T-helper 17 cell (primary cell): ENCODE measurements at regions not wholly inside any gene's neighbourhood (a gene's known extent, or its start where the extent isn't known, plus 50 kb on each side); places are given as distances from the start of the nearest gene placed in this dataset.

Source experiments
- ATAC-seq: fragments of 150-1000 bp; cut with Tn5 transposase; 2 replicates; pipeline ENCODE4 v1.10.0; 2021; ENCODE audit warnings: mild to moderate bottlenecking, moderate library complexity
- DNase-seq, 3 donors: peaks; one replicate each; pipeline versions ENCODE4 v3.0.0 to v3.0.0-alpha.2; 2020 to 2021
- H3K9me3 ChIP-seq: one replicate; pipeline ENCODE4 v1.7.0; 2013; ENCODE audit warnings: low read length, mild to moderate bottlenecking; ENCODE audit not compliant: control insufficient read depth, poor library complexity, severe bottlenecking
- H3K27ac Mint-ChIP-seq: one replicate; pipeline ENCODE4 v1.8.0; 2022; ENCODE audit warnings: mild to moderate bottlenecking, moderate library complexity, mixed read lengths
- H3K27me3 Mint-ChIP-seq: one replicate; pipeline ENCODE4 v1.8.0; 2022; ENCODE audit warnings: mixed read lengths
- H3K36me3 Mint-ChIP-seq: one replicate; pipeline ENCODE4 v1.8.0; 2022; ENCODE audit warnings: low read depth, mixed read lengths
- H3K4me1 Mint-ChIP-seq: one replicate; pipeline ENCODE4 v1.8.0; 2022; ENCODE audit warnings: mild to moderate bottlenecking, mixed read lengths
- H3K4me3 Mint-ChIP-seq: one replicate; pipeline ENCODE4 v1.8.0; 2022; ENCODE audit warnings: mild to moderate bottlenecking, moderate library complexity, mixed read lengths

DNA sequence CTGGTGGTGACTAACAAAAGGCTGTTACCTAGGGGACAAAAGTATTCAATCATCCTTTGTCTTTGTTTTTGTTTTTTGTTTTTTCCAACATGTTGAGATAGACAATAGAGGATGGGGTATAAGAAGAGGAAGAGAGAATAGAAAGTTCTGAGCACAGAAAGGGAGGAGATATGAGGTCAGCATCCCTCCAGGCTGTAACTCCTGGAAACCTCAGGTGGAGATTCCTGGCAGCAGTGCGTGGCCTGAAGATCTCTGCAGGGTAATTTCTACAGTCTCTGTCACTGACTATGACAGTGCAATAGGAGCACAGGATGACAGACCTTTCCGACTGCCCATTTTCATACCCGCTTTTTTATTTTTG, 112.1 kb downstream of the ADRB2 start:
- ATAC-seq: no peak
- H3K9me3 ChIP-seq: no peaks in the 10 kb centered on the region
- DNase-seq: no peak
- H3K27ac Mint-ChIP-seq: no peak overlapping the region
- peaks cover 2% of the 10 kb centered on the region for H3K36me3 Mint-ChIP-seq
- no peak overlapping the region for H3K4me3 Mint-ChIP-seq
- no peaks in the 10 kb centered on the region for H3K4me1 Mint-ChIP-seq
- peaks cover 21% of the 10 kb centered on the region for H3K27me3 Mint-ChIP-seq

DNA sequence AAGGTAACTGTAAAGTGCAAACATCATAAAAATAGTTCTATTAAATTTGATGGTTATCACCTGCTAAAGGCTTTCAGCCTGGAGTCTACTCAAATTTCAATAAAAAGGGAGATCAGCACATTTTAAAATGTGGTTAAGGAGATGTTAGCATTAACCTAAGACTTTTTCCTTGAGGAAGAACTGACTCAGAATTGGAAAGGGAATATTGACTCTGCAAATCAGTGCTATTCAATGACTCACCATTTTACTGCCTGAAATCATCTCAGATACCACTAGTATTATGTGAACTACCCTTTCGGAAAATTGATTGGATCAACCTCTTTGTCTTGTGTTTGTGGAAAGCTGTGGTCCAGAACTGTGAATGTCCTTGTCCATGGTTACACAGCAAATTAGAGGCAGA, 113.3 kb downstream of the ADRB2 start:
- DNase-seq (no peak), ATAC-seq (no peak)
- no peaks in the 10 kb centered on the region for H3K4me1 Mint-ChIP-seq
- H3K9me3 ChIP-seq: no peaks in the 10 kb centered on the region
- peaks cover 21% of the 10 kb centered on the region for H3K27me3 Mint-ChIP-seq
- peaks cover 2% of the 10 kb centered on the region for H3K36me3 Mint-ChIP-seq
- no peak overlapping the region for H3K27ac Mint-ChIP-seq
- no peak overlapping the region for H3K4me3 Mint-ChIP-seq

DNA sequence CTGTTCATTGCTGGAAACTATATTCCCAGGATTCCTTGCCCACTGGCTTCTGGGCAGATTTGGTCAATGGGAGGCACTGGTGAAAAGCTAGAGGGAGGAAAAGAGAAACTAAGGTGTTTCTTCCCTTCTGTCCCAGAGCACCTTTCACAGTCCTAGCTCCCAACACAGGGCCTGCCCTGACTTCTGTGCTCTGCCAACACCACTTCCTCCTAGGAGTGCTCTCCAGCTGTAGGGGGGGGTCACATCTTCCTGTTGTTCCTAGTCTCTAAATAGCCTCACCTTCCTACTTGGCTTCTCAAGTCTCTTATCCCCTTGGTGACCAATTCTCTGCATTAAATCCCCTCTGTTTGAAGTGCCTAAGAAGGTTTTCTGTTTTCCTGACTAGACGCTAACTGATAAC, 115.4 kb downstream of the ADRB2 start:
- no peaks in the 10 kb centered on the region for H3K4me1 Mint-ChIP-seq
- no peak overlapping the region for H3K4me3 Mint-ChIP-seq
- H3K36me3 Mint-ChIP-seq: no peaks in the 10 kb centered on the region
- ATAC-seq (no peak), DNase-seq (no peak)
- peaks cover 21% of the 10 kb centered on the region for H3K27me3 Mint-ChIP-seq
- H3K27ac Mint-ChIP-seq: no peak overlapping the region
- no peaks in the 10 kb centered on the region for H3K9me3 ChIP-seq

DNA sequence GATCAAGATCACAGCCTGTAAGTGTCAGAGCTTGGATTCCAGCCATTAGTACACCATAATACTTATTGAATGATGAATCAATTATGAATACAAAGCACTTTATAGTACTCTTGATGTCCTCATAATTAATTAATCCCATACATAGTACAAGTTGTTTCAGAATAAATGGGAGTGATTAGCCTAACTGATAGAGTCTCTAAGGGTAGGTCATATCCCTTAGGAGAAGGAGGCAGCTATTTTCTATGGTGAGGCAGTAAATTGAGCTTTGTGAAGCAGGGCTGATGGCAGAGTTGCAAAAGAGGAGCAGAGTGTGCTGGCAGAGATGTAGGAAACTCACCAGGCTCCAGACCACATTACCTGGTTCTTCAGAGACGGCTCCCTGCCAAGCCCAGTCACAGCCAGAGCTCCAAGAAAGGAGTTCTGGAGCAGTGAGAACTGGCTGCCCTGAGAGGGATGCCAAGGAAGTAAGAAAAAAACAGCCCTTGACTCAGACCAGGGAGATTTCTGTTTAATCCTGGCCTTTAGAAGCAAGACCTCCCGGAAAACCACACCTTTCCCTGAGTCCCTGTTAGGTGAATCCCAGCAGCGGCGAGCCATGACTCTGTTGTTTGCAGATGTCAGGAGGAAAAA, 112.9 kb downstream of the SH3TC2 start:
- Mint-ChIP-seq H3K36me3 (no peaks in the 10 kb centered on the region), H3K4me1 (no peaks in the 10 kb centered on the region), H3K27ac (peak overlapping the region; percentile 1), H3K27me3 (no peaks in the 10 kb centered on the region), H3K4me3 (no peak overlapping the region)
- ATAC-seq: no peak
- H3K9me3 ChIP-seq: no peaks in the 10 kb centered on the region
- DNase-seq: no peak

DNA sequence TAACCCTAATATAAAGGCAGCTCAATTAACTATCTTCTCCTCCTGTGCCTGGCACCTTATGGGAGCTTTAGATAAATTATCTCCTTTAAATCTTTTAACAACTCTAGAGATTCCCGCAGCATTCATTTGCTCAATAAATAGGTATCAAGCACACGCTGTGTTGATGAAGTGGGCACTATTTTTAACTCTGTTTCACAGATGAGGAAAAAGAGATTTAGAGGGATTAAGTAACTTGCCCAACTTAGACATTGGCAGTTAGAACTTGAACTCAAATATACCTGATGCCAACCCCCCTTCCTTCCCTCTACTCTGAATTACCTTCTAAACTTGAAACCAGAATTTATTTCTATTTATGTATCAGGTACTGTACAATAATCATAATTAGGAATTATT, 112.4 kb downstream of the SH3TC2 start:
- ATAC-seq (no peak), DNase-seq (no peak)
- peaks cover 5% of the 10 kb centered on the region for H3K27me3 Mint-ChIP-seq
- H3K4me1 Mint-ChIP-seq: no peaks in the 10 kb centered on the region
- no peaks in the 10 kb centered on the region for H3K9me3 ChIP-seq
- H3K4me3 Mint-ChIP-seq: no peak overlapping the region
- no peaks in the 10 kb centered on the region for H3K36me3 Mint-ChIP-seq
- H3K27ac Mint-ChIP-seq: no peak overlapping the region

DNA sequence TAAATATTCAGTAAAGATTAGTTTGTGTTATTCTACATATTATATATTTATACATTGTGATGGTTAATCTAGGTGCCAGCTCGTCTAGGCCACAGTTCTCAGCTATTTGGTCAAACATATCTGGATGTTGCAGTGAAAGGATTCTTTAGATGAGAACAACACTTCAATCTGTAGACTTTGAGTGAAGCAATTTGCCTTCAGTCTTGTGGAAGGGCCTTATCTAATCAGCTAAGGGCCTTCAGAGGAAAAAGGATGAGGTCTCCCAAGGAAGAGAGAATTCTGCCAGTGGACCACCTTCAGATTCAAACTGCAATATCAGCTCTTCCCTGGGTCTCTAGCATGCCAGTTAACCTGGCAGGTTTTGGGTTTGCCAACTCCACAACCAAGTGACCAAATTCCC, 112.0 kb downstream of the SH3TC2 start:
- Mint-ChIP-seq H3K36me3 (no peaks in the 10 kb centered on the region), H3K27me3 (peaks cover 5% of the 10 kb centered on the region), H3K4me3 (no peak overlapping the region), H3K27ac (no peak overlapping the region), H3K4me1 (no peaks in the 10 kb centered on the region)
- H3K9me3 ChIP-seq: no peaks in the 10 kb centered on the region
- ATAC-seq (no peak), DNase-seq (no peak)

DNA sequence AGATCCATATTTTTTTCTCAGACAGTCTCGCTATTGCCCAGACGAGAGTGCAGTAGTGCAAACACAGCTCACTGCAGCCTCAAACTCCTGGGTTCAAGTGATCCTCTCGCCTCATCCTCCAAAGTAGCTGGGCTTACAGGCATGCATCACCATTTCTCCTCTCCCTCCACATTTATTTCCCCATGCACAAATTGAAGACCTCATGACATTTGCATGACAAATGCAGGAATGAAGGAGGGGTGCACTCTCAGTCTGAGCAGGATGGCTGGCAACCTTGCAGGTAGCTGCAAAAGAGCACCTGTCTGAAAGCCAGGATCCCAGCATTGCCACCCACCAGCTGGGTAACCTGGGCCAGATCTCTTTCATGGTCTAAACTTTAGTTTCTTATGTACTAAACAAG, 111.2 kb downstream of the SH3TC2 start:
- DNase-seq (no peak), ATAC-seq (no peak)
- no peaks in the 10 kb centered on the region for H3K36me3 Mint-ChIP-seq
- no peaks in the 10 kb centered on the region for H3K9me3 ChIP-seq
- no peak overlapping the region for H3K4me3 Mint-ChIP-seq
- no peak overlapping the region for H3K27ac Mint-ChIP-seq
- H3K4me1 Mint-ChIP-seq: no peaks in the 10 kb centered on the region
- peaks cover 5% of the 10 kb centered on the region for H3K27me3 Mint-ChIP-seq

DNA sequence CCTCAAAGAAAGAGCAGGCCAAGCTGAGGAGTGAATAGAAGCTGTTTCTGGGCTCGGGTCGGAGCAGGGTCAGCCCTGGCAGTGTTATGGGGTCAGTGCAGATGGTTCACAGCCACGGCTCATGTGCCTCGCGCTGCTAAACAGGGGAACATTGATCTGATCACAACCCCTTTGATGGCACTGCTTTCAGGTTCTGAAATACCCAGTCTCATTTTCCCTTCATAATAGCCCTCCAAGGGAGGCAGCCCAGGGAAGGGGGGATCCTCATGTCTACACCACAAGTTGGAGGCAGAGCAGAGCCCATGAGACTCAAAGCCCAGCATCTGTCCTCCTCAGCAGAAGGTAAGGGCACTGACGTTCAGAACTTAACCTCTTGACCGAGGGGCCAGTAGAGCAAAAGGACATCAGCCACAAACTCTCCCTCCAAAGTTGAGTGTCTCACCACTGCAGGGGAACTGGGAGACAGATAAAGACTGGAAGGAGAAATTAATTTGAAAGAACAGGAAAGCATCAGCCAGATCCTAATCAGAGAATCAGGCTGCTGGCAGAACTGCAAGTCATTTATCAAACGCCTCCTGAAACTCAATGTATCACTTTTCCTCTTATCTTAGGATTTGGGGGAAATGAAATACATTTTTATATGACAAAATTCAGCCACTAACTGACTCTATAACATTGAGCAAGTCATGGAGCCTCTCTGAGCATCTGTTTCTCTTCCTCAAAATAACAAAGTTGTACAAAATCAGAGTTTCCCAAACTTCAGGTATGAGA, 110.6 kb downstream of the SH3TC2 start:
- peaks cover 5% of the 10 kb centered on the region for H3K27me3 Mint-ChIP-seq
- no peak overlapping the region for H3K4me3 Mint-ChIP-seq
- DNase-seq (no peak), ATAC-seq (no peak)
- no peaks in the 10 kb centered on the region for H3K9me3 ChIP-seq
- H3K36me3 Mint-ChIP-seq: no peaks in the 10 kb centered on the region
- no peak overlapping the region for H3K27ac Mint-ChIP-seq
- H3K4me1 Mint-ChIP-seq: no peaks in the 10 kb centered on the region

DNA sequence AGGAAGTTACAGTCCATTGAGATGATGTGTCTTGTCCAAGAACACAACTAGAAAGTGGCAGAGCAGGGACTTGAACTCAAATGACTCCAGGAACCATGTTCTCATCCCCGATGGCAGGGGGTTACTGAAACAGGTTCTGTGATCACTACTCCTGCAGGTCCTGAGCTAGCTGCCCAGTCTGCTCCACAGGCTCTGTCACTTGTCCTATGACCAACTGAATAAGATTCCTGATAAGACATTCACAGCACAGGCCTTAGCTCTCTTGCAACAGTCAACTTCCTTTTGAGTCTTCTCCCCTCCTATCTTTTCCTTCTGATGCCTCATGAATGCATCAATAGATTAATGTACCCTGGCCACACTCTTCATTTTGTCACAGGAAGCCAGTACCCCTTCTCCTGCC, 109.2 kb downstream of the SH3TC2 start:
- Mint-ChIP-seq H3K4me3 (no peak overlapping the region), H3K4me1 (peaks cover 3% of the 10 kb centered on the region), H3K27me3 (peaks cover 14% of the 10 kb centered on the region), H3K27ac (no peak overlapping the region), H3K36me3 (peaks cover 4% of the 10 kb centered on the region)
- ATAC-seq: no peak
- H3K9me3 ChIP-seq: no peaks in the 10 kb centered on the region
- no peak for DNase-seq
